Astrocyte (in vitro differentiated cells and primary cell): ENCODE measurements at regions not wholly inside any gene's neighbourhood (a gene's known extent, or its start where the extent isn't known, plus 50 kb on each side); places are given as distances from the start of the nearest gene placed in this dataset.

Experiments
- DNase-seq: peaks from one replicate; pipeline ENCODE4 v3.0.0-alpha.2; 2010; ENCODE audit warnings: low read depth
- FAIRE-seq: peaks from 2 replicates; lab custom pipeline; 2011; peaks lifted over from hg19 to GRCh38; lab: Jason Lieb, UNC
- H2AFZ ChIP-seq: 2 replicates; pipeline ENCODE4 v1.6.0; 2012; ENCODE audit warnings: low read depth, low read length, inconsistent platforms
- H3K27ac ChIP-seq: 2 replicates; pipeline ENCODE4 v1.5.1; 2011; ENCODE audit warnings: low read depth, low read length, inconsistent platforms
- H3K27me3 ChIP-seq: 2 replicates; pipeline ENCODE4 v1.6.0; 2011; ENCODE audit warnings: low read length, inconsistent platforms; ENCODE audit not compliant: insufficient read depth
- H3K36me3 ChIP-seq: 2 replicates; pipeline ENCODE4 v1.5.1; 2011; ENCODE audit warnings: low read length, inconsistent platforms; ENCODE audit not compliant: insufficient read depth
- H3K4me1 ChIP-seq: 2 replicates; pipeline ENCODE4 v1.5.1; 2011; ENCODE audit warnings: low read length, inconsistent platforms; ENCODE audit not compliant: insufficient read depth
- H3K4me2 ChIP-seq: 2 replicates; pipeline ENCODE4 v1.6.0; 2012; ENCODE audit warnings: low read length, inconsistent platforms
- H3K4me3 ChIP-seq: 2 replicates; pipeline ENCODE4 v1.5.1; 2011; ENCODE audit warnings: low read depth, mild to moderate bottlenecking, low read length, inconsistent platforms; ENCODE audit not compliant: insufficient read depth
- H3K79me2 ChIP-seq: 2 replicates; pipeline ENCODE4 v1.6.0; 2012; ENCODE audit warnings: mild to moderate bottlenecking, low read length, inconsistent platforms; ENCODE audit not compliant: insufficient read depth
- H3K9ac ChIP-seq: 2 replicates; pipeline ENCODE4 v1.6.0; 2012; ENCODE audit warnings: mild to moderate bottlenecking, low read length, inconsistent platforms
- H3K9me3 ChIP-seq: 2 replicates; pipeline ENCODE4 v1.5.1; 2012; ENCODE audit warnings: low read depth, mild to moderate bottlenecking, low read length, inconsistent platforms; ENCODE audit not compliant: insufficient read depth
- H4K20me1 ChIP-seq: 2 replicates; pipeline ENCODE4 v1.6.0; 2012; ENCODE audit warnings: low read length, inconsistent platforms; ENCODE audit not compliant: insufficient read depth
- H3K27ac Mint-ChIP-seq: one replicate; pipeline ENCODE4 v1.8.0; 2021; ENCODE audit warnings: mild to moderate bottlenecking, mixed read lengths; ENCODE audit not compliant: unreplicated experiment
- H3K27me3 Mint-ChIP-seq: one replicate; pipeline ENCODE4 v1.8.0; 2021; ENCODE audit warnings: low read depth, mixed read lengths; ENCODE audit not compliant: unreplicated experiment
- H3K36me3 Mint-ChIP-seq: one replicate; pipeline ENCODE4 v1.8.0; 2021; ENCODE audit warnings: low read depth, mixed read lengths; ENCODE audit not compliant: unreplicated experiment
- H3K4me1 Mint-ChIP-seq: one replicate; pipeline ENCODE4 v1.8.0; 2021; ENCODE audit warnings: low read depth, mixed read lengths; ENCODE audit not compliant: unreplicated experiment
- H3K4me3 Mint-ChIP-seq: one replicate; pipeline ENCODE4 v1.8.0; 2021; ENCODE audit warnings: mild to moderate bottlenecking, moderate library complexity, mixed read lengths; ENCODE audit not compliant: unreplicated experiment
- H3K9me3 Mint-ChIP-seq: one replicate; pipeline ENCODE4 v1.8.0; 2021; ENCODE audit warnings: mild to moderate bottlenecking, mixed read lengths; ENCODE audit not compliant: unreplicated experiment
- CTCF ChIP-seq: IDR thresholded peaks from 2 replicates; pipeline ENCODE4 v1.5.1; 2011; ENCODE audit warnings: low read depth, mild to moderate bottlenecking, inconsistent platforms, low read length, moderate library complexity; ENCODE audit not compliant: insufficient read depth
- EZH2 ChIP-seq: IDR thresholded peaks from 2 replicates; pipeline ENCODE4 v1.6.1; 2012; ENCODE audit warnings: mild to moderate bottlenecking, low read length, inconsistent platforms; ENCODE audit not compliant: insufficient read depth

DNA sequence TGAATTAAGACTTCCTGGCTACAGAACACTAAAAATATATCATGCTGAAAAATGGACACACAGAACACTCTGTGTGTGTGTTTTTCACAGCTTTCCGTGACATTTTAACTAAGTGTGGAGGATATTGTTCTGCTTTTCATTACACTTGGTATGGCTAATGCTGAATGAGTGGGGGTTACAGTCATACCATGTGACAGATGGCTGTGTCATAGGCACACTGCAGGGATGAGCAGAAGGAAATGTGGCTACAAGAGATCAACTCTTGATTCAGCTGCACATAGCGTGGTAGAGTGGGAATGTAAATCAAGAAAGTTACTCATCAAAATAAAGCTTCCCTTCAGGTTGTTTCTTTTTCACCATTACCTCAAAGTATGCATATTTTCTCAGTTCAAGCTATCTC, 669.8 kb downstream of the IQCM start:
- no peaks in the 10 kb centered on the region for H4K20me1 ChIP-seq
- no peak overlapping the region for H3K4me3 Mint-ChIP-seq
- H3K4me3 ChIP-seq, result no peak overlapping the region
- H3K36me3 Mint-ChIP-seq, result no peaks in the 10 kb centered on the region
- no peak overlapping the region for H3K27ac ChIP-seq
- H3K4me1 ChIP-seq, result peaks cover 8% of the 10 kb centered on the region
- no peak overlapping the region for H3K9ac ChIP-seq
- DNase-seq (peak; percentile 54), FAIRE-seq (peak; percentile 96)
- no peak overlapping the region for H3K27ac Mint-ChIP-seq
- no peaks in the 10 kb centered on the region for H3K36me3 ChIP-seq
- no peaks in the 10 kb centered on the region for H3K9me3 ChIP-seq
- H3K79me2 ChIP-seq, result no peaks in the 10 kb centered on the region
- H2AFZ ChIP-seq, result peak overlapping the region; percentile 46
- peak overlapping the region; percentile 20 for H3K4me2 ChIP-seq
- no peaks in the 10 kb centered on the region for H3K27me3 Mint-ChIP-seq
- H3K4me1 Mint-ChIP-seq, result peaks cover 6% of the 10 kb centered on the region
- no peaks in the 10 kb centered on the region for H3K27me3 ChIP-seq
- H3K9me3 Mint-ChIP-seq, result no peaks in the 10 kb centered on the region
- no peak for TF ChIP-seq EZH2
- no peak for TF ChIP-seq CTCF

DNA sequence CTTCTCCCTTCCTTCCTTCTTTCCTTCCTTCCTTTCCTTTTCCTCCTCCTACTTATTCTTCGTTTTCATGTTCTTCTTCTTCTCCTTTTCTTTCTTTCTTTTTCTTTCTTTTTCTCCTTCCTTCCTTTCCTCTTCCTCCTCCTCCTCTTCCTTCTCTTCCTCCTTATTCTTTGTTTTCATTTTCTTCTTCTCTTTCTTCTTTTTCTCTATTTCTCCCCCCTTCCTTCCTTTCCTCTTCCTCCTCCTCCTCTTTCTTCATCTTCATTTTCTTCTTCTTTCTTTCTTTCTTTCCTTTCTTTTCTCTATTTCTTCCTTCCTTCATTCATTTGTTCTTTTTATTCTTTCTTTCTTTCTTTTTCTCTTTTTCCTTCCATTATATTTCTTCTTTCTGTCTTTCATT, 671.6 kb downstream of the IQCM start:
- Mint-ChIP-seq H3K27me3 (no peaks in the 10 kb centered on the region), H3K27ac (no peak overlapping the region), H3K36me3 (no peaks in the 10 kb centered on the region), H3K4me1 (peaks cover 6% of the 10 kb centered on the region), H3K4me3 (no peak overlapping the region), H3K9me3 (no peaks in the 10 kb centered on the region)
- Histone ChIP-seq H4K20me1 (no peaks in the 10 kb centered on the region), H3K9me3 (no peaks in the 10 kb centered on the region), H3K27ac (no peak overlapping the region), H3K9ac (no peak overlapping the region), H3K36me3 (no peaks in the 10 kb centered on the region), H3K27me3 (no peaks in the 10 kb centered on the region), H3K79me2 (no peaks in the 10 kb centered on the region), H3K4me1 (peaks cover 8% of the 10 kb centered on the region), H3K4me3 (no peak overlapping the region), H2AFZ (no peak overlapping the region), H3K4me2 (no peak overlapping the region)
- no peak for TF ChIP-seq EZH2
- TF ChIP-seq CTCF, result no peak
- DNase-seq (no peak), FAIRE-seq (no peak)

DNA sequence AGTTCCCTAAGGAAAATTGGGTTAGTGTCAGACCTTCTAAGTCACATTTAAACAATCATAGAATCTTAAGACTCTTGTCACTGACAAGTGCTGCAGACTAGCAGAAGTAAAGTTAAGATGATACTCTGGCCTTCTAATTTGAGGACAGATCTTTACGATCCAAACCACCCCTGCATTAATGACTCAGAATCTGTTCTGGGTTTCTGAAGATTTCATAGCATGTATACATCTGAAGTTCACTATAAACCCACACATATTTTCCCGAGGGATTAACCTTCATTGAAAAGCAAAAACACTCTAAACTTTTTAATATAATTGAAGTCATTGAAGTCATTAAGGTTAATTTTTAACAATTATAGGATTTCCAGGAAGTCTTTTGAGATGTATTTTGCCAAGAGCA, 674.3 kb downstream of the IQCM start:
- no peaks in the 10 kb centered on the region for H3K36me3 ChIP-seq
- no peak overlapping the region for H3K4me3 Mint-ChIP-seq
- no peak overlapping the region for H2AFZ ChIP-seq
- TF ChIP-seq EZH2 (no peak), CTCF (no peak)
- H3K4me1 ChIP-seq, result peaks cover 8% of the 10 kb centered on the region
- H3K27ac Mint-ChIP-seq, result no peak overlapping the region
- no peak for FAIRE-seq
- peaks cover 2% of the 10 kb centered on the region for H3K36me3 Mint-ChIP-seq
- H3K27me3 Mint-ChIP-seq, result no peaks in the 10 kb centered on the region
- H3K4me3 ChIP-seq, result no peak overlapping the region
- no peaks in the 10 kb centered on the region for H3K79me2 ChIP-seq
- no peak overlapping the region for H3K27ac ChIP-seq
- peaks cover 6% of the 10 kb centered on the region for H3K4me1 Mint-ChIP-seq
- H3K9me3 Mint-ChIP-seq, result no peaks in the 10 kb centered on the region
- no peak overlapping the region for H3K4me2 ChIP-seq
- no peak for DNase-seq
- no peaks in the 10 kb centered on the region for H3K9me3 ChIP-seq
- H4K20me1 ChIP-seq, result no peaks in the 10 kb centered on the region
- no peak overlapping the region for H3K9ac ChIP-seq
- no peaks in the 10 kb centered on the region for H3K27me3 ChIP-seq
